ENCODE measurements at regions not wholly inside any gene's neighbourhood (a gene's known extent, or its start where the extent isn't known, plus 50 kb on each side); places are given as distances from the start of the nearest gene placed in this dataset.

DNA sequence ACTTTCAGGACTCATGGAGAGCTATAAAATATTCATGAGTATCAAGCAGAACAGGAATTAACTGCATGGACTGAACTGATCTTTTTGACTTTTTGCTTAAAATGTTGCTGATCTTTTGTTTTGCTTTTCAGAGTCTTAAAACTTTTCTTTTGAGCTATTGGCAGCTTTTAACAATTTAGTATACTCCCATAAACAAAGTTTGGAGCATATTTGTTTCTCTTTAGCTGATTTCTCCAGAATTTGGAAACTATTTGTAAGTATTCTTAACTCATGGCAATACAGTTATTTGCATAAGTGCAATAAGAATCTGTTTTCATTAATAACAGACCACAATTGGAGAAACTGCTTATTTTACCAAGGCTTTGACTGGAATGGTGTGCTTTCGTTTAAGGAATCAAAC is 73.4 kb upstream of the C1GALT1 start:
- TF ChIP-seq CTCF (IDR thresholded peaks at IDR 0.05), result no peak
- Histone ChIP-seq H3K4me1 (ENCODE audit: low read depth) (no peaks in the 10 kb centered on the region), H3K4me3 (no peak overlapping the region), H3K36me3 (ENCODE audit: low read depth) (no peaks in the 10 kb centered on the region), H3K9me3 (peaks cover 8% of the 10 kb centered on the region)
- no peak for DNase-seq
- intact Hi-C loops (cut with DNase I, micrococcal nuclease), result loop anchor here (10.0 kb wide), 2 partner anchors 436 to 446 kb away; no protein-coding TSS in a partner anchor
- no peak for ATAC-seq

- Histone ChIP-seq H3K4me3 (no peak overlapping the region), H3K9me3 (peaks cover 8% of the 10 kb centered on the region), H3K36me3 (ENCODE audit: low read depth) (no peaks in the 10 kb centered on the region), H3K4me1 (ENCODE audit: low read depth) (no peaks in the 10 kb centered on the region)
- ATAC-seq, result no peak
- intact Hi-C loops (cut with DNase I, micrococcal nuclease), result loop anchor here (10.0 kb wide), 2 partner anchors 435 to 445 kb away; no protein-coding TSS in a partner anchor
- no peak for TF ChIP-seq CTCF (IDR thresholded peaks at IDR 0.05)
- DNase-seq, result no peak
Measured at GRCh38 chr7:7109934-7110333, 72.4 kb upstream of the C1GALT1 start.

- intact Hi-C loops (cut with DNase I, micrococcal nuclease), result no loop called here
- DNase-seq, result no peak
- H3K9me3 ChIP-seq, result peaks cover 8% of the 10 kb centered on the region
- peaks cover 5% of the 10 kb centered on the region for H3K4me1 ChIP-seq (ENCODE audit: low read depth)
- no peak overlapping the region for H3K4me3 ChIP-seq
- H3K36me3 ChIP-seq (ENCODE audit: low read depth), result no peaks in the 10 kb centered on the region
- no peak for ATAC-seq
- TF ChIP-seq CTCF (IDR thresholded peaks at IDR 0.05), result no peak
Measured at GRCh38 chr7:7110706-7111105, 71.6 kb upstream of the C1GALT1 start.

GRCh38 chr7:7112868-7113267 is 69.5 kb upstream of the C1GALT1 start:
- H3K4me3 ChIP-seq, result no peak overlapping the region
- H3K4me1 ChIP-seq (ENCODE audit: low read depth), result peaks cover 5% of the 10 kb centered on the region
- no peak for TF ChIP-seq CTCF (IDR thresholded peaks at IDR 0.05)
- H3K9me3 ChIP-seq, result peaks cover 8% of the 10 kb centered on the region
- DNase-seq, result no peak
- intact Hi-C loops (cut with DNase I, micrococcal nuclease), result no loop called here
- no peak for ATAC-seq
- H3K36me3 ChIP-seq (ENCODE audit: low read depth), result no peaks in the 10 kb centered on the region

DNA sequence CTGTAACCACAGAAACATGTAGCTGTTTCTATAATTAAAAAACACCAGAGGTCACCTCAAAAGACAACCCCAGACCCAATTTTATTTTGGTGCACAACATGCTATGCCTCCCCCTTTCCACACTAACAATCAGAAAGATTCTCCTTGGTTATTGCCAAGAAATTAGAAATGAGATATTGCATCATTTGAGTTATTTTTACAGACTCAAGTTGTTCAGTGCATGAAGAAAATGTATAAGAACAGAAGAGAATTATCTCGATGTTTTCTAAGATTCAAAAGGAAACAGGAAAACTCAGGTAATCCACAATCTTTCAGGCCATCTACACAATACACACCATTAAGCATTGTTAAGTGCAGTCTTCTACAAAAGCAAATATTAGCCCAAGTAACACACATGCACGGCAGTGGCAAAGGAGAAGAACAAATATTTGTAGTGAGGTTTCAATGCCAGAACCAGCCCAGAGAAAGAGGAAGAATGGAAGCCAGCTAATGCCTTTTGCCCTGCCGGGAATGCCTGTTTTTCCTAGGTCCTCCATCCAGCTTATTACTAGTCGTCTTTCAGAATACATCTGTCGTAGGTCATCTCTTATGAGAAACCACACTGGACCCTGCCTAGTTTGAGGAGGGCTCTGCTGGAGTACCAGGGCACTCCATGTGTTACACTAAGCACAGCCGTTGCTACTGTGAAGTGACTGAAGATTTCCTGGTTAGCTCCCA is 67.6 kb upstream of the C1GALT1 start:
- Histone ChIP-seq H3K9me3 (no peaks in the 10 kb centered on the region), H3K4me1 (ENCODE audit: low read depth) (peaks cover 5% of the 10 kb centered on the region), H3K4me3 (no peak overlapping the region), H3K36me3 (ENCODE audit: low read depth) (no peaks in the 10 kb centered on the region)
- no peak for TF ChIP-seq CTCF (IDR thresholded peaks at IDR 0.05)
- DNase-seq (no peak), ATAC-seq (peak; percentile 94)
- intact Hi-C loops (cut with DNase I, micrococcal nuclease), result no loop called here

Data from mucosa of descending colon (tissue), 3 donors.